Smooth muscle cell (in vitro differentiated cells): ENCODE measurements at regions not wholly inside any gene's neighbourhood (a gene's known extent, or its start where the extent isn't known, plus 50 kb on each side); places are given as distances from the start of the nearest gene placed in this dataset.

ENCODE experiments used
- DNase-seq: peaks from one replicate; lab custom pipeline; 2025; ENCODE audit not compliant: unreplicated experiment; lab: John Stamatoyannopoulos, UW
- H2AFZ ChIP-seq: fragments of 200-600 bp; sonication (generic); 2 replicates; pipeline ENCODE4 v1.6.0; 2016; ENCODE audit warnings: antibody characterized with exemption, low read depth, mild to moderate bottlenecking
- H3F3A ChIP-seq: fragments of 200-600 bp; sonication (generic); 2 replicates; pipeline ENCODE4 v1.6.0; 2017; ENCODE audit warnings: antibody characterized with exemption, low read depth
- H3K27ac ChIP-seq: fragments of 200-600 bp; sonication (generic); 2 replicates; pipeline ENCODE4 v1.5.1; 2016; ENCODE audit warnings: low read depth, mild to moderate bottlenecking
- H3K27me3 ChIP-seq: fragments of 200-600 bp; sonication (generic); 2 replicates; pipeline ENCODE4 v1.6.1; 2016; ENCODE audit warnings: low read depth, mild to moderate bottlenecking
- H3K36me3 ChIP-seq: fragments of 200-600 bp; sonication (generic); 2 replicates; pipeline ENCODE4 v1.5.1; 2016; ENCODE audit warnings: low read depth
- H3K4me1 ChIP-seq: fragments of 200-600 bp; sonication (generic); 2 replicates; pipeline ENCODE4 v1.5.1; 2016; ENCODE audit warnings: low read depth
- H3K4me2 ChIP-seq: fragments of 200-600 bp; sonication (generic); 2 replicates; pipeline ENCODE4 v1.6.0; 2016; ENCODE audit warnings: mild to moderate bottlenecking
- H3K4me3 ChIP-seq: fragments of 200-600 bp; sonication (generic); 2 replicates; pipeline ENCODE4 v1.5.1; 2016; ENCODE audit warnings: mild to moderate bottlenecking
- H3K79me2 ChIP-seq: fragments of 200-600 bp; sonication (generic); 2 replicates; pipeline ENCODE4 v1.6.0; 2016; ENCODE audit warnings: low read depth, mild to moderate bottlenecking
- H3K9ac ChIP-seq: fragments of 200-600 bp; sonication (generic); 2 replicates; pipeline ENCODE4 v1.6.0; 2016; ENCODE audit warnings: low read depth
- H3K9me3 ChIP-seq: fragments of 200-600 bp; sonication (generic); replicated peaks from 2 replicates; pipeline ENCODE4 v1.5.1; 2016; ENCODE audit warnings: low read depth
- H4K20me1 ChIP-seq: fragments of 200-600 bp; sonication (generic); 2 replicates; pipeline ENCODE4 v1.6.0; 2016; ENCODE audit warnings: low read depth
- CTCF ChIP-seq: fragments of 200-600 bp; sonication (generic); IDR thresholded peaks from 2 replicates; pipeline ENCODE4 v1.5.1; 2017; ENCODE audit warnings: borderline replicate concordance, mild to moderate bottlenecking, antibody characterized with exemption; ENCODE audit not compliant: insufficient read depth, poor library complexity, severe bottlenecking
- WGBS: methylation state at CpG from one replicate; pipeline ENCODE4 v1.1.7; 2016; ENCODE audit warnings: low lambda C conversion rate; 5-methylcytosine and 5-hydroxymethylcytosine counted together

- Histone ChIP-seq H3K9me3 (no peaks in the 10 kb centered on the region), H3K27ac (no peak overlapping the region), H2AFZ (no peak overlapping the region), H4K20me1 (no peaks in the 10 kb centered on the region), H3K79me2 (no peaks in the 10 kb centered on the region), H3K9ac (no peak overlapping the region), H3K27me3 (no peaks in the 10 kb centered on the region), H3K4me2 (no peak overlapping the region), H3K4me1 (no peaks in the 10 kb centered on the region), H3K36me3 (no peaks in the 10 kb centered on the region), H3K4me3 (no peak overlapping the region), H3F3A (no peaks in the 10 kb centered on the region)
- no peak for DNase-seq
- no peak for TF ChIP-seq CTCF
- 93% methylated on average over 1 of the region's 1 CpG for WGBS
These were observed 713.0 kb upstream of the CADM2 start for GRCh38 chr3:84245789-84246188.

GRCh38 chr3:84260596-84260995 lies 698.2 kb upstream of the CADM2 start:
- Histone ChIP-seq H4K20me1 (no peaks in the 10 kb centered on the region), H2AFZ (no peak overlapping the region), H3K4me3 (no peak overlapping the region), H3K27ac (no peak overlapping the region), H3K36me3 (no peaks in the 10 kb centered on the region), H3K27me3 (no peaks in the 10 kb centered on the region), H3F3A (no peaks in the 10 kb centered on the region), H3K4me2 (no peak overlapping the region), H3K79me2 (no peaks in the 10 kb centered on the region), H3K9ac (no peak overlapping the region), H3K9me3 (no peaks in the 10 kb centered on the region), H3K4me1 (no peaks in the 10 kb centered on the region)
- DNase-seq = no peak
- WGBS = 86% methylated on average over 3 of the region's 3 CpGs
- no peak for TF ChIP-seq CTCF

- H3K27ac ChIP-seq = no peak overlapping the region
- no peaks in the 10 kb centered on the region for H3K79me2 ChIP-seq
- no peak overlapping the region for H3K9ac ChIP-seq
- H3K27me3 ChIP-seq = no peaks in the 10 kb centered on the region
- no peaks in the 10 kb centered on the region for H3K36me3 ChIP-seq
- no peak for DNase-seq
- WGBS = 81% methylated on average over 4 of the region's 4 CpGs
- H3F3A ChIP-seq = no peaks in the 10 kb centered on the region
- H3K9me3 ChIP-seq = no peaks in the 10 kb centered on the region
- no peak overlapping the region for H2AFZ ChIP-seq
- H3K4me2 ChIP-seq = no peak overlapping the region
- TF ChIP-seq CTCF = no peak
- no peak overlapping the region for H3K4me3 ChIP-seq
- no peaks in the 10 kb centered on the region for H4K20me1 ChIP-seq
- no peaks in the 10 kb centered on the region for H3K4me1 ChIP-seq
These were observed 693.0 kb upstream of the CADM2 start for GRCh38 chr3:84265768-84266167.

GRCh38 chr3:84275532-84275931 lies 683.3 kb upstream of the CADM2 start:
- Histone ChIP-seq H2AFZ (no peak overlapping the region), H4K20me1 (no peaks in the 10 kb centered on the region), H3K27me3 (no peaks in the 10 kb centered on the region), H3K9ac (no peak overlapping the region), H3F3A (no peaks in the 10 kb centered on the region), H3K4me3 (no peak overlapping the region), H3K4me1 (no peaks in the 10 kb centered on the region), H3K79me2 (no peaks in the 10 kb centered on the region), H3K27ac (no peak overlapping the region), H3K4me2 (no peak overlapping the region), H3K36me3 (no peaks in the 10 kb centered on the region), H3K9me3 (no peaks in the 10 kb centered on the region)
- WGBS = 83% methylated on average over 2 of the region's 2 CpGs
- TF ChIP-seq CTCF = no peak
- no peak for DNase-seq
